KBM-7 (cell line): ENCODE measurements at regions not wholly inside any gene's neighbourhood (a gene's known extent, or its start where the extent isn't known, plus 50 kb on each side); places are given as distances from the start of the nearest gene placed in this dataset.

Source experiments
- DNase-seq: peaks from one replicate; pipeline ENCODE4 v3.0.0-alpha.2; 2015
- in situ Hi-C: fragments of 300-500 bp; cut with MboI; formaldehyde crosslinking; loops from 2 replicates; pipeline ENCODE4 v1.14.3; 2020; ENCODE audit warnings: low sequenced_read_pairs, low pct_unique_long_range_greater_than_20kb, mixed read lengths

- DNase-seq: no peak
- in situ Hi-C loops: no loop called here
These were observed 248.7 kb upstream of the PELI2 start for GRCh38 chr14:55869397-55870049.

GRCh38 chr14:55873169-55873568 is 245.0 kb upstream of the PELI2 start:
- in situ Hi-C loops: no loop called here
- DNase-seq: no peak

- in situ Hi-C loops: no loop called here
- no peak for DNase-seq
These were observed 243.4 kb upstream of the PELI2 start for GRCh38 chr14:55874785-55875184.

GRCh38 chr14:55877942-55878341 is 240.3 kb upstream of the PELI2 start:
- no peak for DNase-seq
- in situ Hi-C loops: no loop called here

- no peak for DNase-seq
- in situ Hi-C loops: no loop called here
These were observed 236.5 kb upstream of the PELI2 start for GRCh38 chr14:55881577-55882241.

GRCh38 chr14:55884819-55885218 is 233.4 kb upstream of the PELI2 start:
- no peak for DNase-seq
- in situ Hi-C loops: no loop called here

GRCh38 chr14:55889124-55889523 is 229.1 kb upstream of the PELI2 start:
- in situ Hi-C loops: no loop called here
- DNase-seq: no peak

- DNase-seq: no peak
- in situ Hi-C loops: no loop called here
These were observed 226.5 kb upstream of the PELI2 start for GRCh38 chr14:55891692-55892091.

- in situ Hi-C loops: no loop called here
- DNase-seq: no peak
These were observed 225.3 kb upstream of the PELI2 start for GRCh38 chr14:55892906-55893305.

GRCh38 chr14:55893705-55894104 is 224.5 kb upstream of the PELI2 start:
- in situ Hi-C loops: no loop called here
- no peak for DNase-seq

GRCh38 chr14:55897031-55897430 is 221.2 kb upstream of the PELI2 start:
- DNase-seq: no peak

GRCh38 chr14:55898938-55899337 is 219.3 kb upstream of the PELI2 start:
- in situ Hi-C loops: no loop called here
- no peak for DNase-seq

More at GRCh38 chr14:55897031-55897430, 221.2 kb upstream of the PELI2 start:
- in situ Hi-C loops: no loop called here

- in situ Hi-C loops: no loop called here
- no peak for DNase-seq
These were observed 218.7 kb upstream of the PELI2 start for GRCh38 chr14:55899531-55899930.

GRCh38 chr14:55900749-55901148 is 217.5 kb upstream of the PELI2 start:
- no peak for DNase-seq
- in situ Hi-C loops: no loop called here

GRCh38 chr14:55901291-55901690 is 216.9 kb upstream of the PELI2 start:
- DNase-seq: no peak
- in situ Hi-C loops: no loop called here

GRCh38 chr14:55902241-55902640 is 216.0 kb upstream of the PELI2 start:
- in situ Hi-C loops: no loop called here
- DNase-seq: no peak

- no peak for DNase-seq
- in situ Hi-C loops: no loop called here
These were observed 214.1 kb upstream of the PELI2 start for GRCh38 chr14:55904086-55904485.

GRCh38 chr14:55908106-55908505 is 210.1 kb upstream of the PELI2 start:
- in situ Hi-C loops: no loop called here
- no peak for DNase-seq

GRCh38 chr14:55909879-55910278 is 208.3 kb upstream of the PELI2 start:
- in situ Hi-C loops: no loop called here
- no peak for DNase-seq

- in situ Hi-C loops: no loop called here
- no peak for DNase-seq
These were observed 207.5 kb upstream of the PELI2 start for GRCh38 chr14:55910601-55911243.

GRCh38 chr14:55911776-55912175 is 206.4 kb upstream of the PELI2 start:
- DNase-seq: no peak

More at GRCh38 chr14:55911776-55912175, 206.4 kb upstream of the PELI2 start:
- in situ Hi-C loops: no loop called here
